HG03095 (cell line): ENCODE measurements at regions not wholly inside any gene's neighbourhood (a gene's known extent, or its start where the extent isn't known, plus 50 kb on each side); places are given as distances from the start of the nearest gene placed in this dataset.

Source experiments
- ATAC-seq: cut with Tn5 transposase; IDR thresholded peaks from one replicate; pipeline ENCODE4 v1.9.1; 2021; ENCODE audit warnings: moderate library complexity; ENCODE audit not compliant: unreplicated experiment

DNA sequence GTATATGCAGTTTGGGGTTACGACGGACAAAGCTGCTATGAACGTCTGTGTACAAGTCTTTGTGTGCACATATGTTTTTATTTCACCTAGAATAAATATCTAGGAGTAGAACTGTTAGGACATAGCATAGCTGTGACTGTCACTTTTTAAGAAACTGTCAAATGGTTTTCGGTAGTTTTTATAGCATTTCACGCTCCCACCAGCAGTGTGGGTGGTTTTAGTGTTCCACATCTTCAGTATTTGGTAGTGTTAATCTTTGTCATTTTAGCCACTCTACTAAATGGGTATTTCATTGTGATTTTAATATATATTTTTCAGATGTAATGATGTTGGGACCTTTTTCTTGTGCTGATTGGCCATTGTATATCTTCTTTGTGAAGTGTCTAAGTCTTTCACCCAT, 109.1 kb upstream of the BCAT1 start:
- no peak for ATAC-seq

DNA sequence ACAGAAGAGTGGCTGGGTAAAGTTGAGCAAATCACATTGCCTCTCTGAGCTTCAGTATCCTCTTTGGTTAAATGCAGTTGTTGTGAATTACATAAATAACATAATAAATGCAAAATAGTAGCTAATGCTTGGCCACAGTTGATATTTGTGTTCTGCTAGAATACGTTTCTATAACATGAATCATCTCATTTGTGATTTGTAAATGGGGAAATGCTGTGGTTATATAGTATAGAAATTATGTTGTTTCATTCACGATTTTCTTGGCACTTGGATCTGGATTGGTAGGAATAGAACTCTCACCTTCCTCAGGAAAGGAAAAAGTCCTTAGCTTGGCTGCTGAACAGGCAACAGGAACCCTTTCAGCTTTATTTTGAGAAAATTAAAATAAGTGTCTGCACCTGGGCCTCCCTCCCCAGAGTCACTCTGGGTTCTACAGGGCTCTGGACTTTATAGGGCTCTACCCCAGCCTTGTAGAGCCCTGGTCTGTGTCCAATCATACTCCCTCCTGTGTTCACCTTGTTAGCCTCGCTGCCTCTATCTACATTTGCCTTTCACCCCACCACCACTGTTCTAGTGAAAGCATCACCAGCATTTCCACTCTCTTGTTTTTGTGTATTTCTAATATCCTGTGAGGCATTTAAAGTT, 107.7 kb upstream of the BCAT1 start:
- ATAC-seq: no peak

DNA sequence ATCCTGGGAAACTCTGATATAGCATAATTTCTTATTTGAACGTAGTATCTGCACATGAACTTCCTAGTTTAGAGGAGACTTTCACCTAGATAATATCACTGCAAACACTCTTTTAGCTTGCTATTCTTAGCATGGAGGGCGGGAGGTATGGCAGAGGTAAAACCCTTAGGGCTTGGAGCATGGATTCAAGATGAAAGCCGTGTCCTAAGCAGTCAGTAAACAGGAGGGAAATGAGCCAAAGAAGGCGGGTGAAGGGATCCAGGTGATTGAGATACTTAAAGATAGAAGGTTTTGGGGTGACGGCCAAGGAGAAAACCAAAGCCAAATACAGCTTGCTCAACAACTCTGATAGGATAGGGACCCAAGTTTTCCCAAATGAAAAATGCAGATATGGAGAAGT, 107.1 kb upstream of the BCAT1 start:
- ATAC-seq: no peak

DNA sequence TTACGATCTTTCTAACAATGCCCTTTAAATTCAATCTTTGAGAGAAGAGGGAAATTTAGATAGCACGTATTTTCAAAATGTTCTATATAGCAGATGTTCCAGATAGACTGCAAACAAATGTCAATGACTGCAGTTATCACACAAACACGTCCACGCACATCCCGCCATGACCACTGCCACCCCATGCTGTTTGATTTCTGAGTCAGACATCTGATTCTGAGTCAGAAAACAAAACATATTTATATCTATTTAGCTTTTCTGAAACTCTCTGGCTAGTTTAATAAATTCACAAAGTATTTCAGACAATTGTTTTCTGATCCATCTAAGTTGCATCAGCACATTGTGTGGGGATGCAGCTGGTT, 105.9 kb upstream of the BCAT1 start:
- ATAC-seq: no peak

DNA sequence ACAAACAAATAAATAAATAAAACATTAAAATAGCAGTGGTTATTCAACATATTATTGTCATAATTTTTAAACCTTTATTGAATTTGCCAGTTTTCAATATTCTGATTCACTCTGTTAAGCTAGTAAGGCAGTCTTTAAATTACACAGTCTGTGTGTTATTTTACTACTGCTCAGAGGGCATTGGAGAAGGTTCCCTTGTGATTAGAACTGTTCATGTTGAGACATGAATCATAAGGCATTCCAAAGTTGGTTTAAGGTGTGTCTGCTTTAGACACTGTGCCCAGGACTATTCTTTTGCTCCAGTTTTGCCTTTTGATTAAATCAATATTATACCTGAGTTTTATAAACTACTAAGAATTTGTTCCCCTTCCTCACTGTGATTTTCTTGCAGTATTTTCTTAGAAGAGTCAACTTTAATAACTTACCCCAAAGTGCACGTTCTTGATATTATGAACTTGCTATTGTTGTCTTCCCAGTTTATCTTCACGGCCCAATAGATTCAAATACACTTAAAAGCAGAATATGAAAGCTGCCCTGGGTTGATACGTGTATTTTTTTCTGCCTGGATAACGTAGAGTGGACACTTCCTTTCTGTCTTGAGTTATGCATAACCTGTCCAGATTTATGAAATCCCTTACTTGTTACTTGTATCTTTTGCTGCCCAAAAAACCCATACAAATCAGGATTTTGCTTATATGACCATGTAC, 105.3 kb upstream of the BCAT1 start:
- ATAC-seq: no peak

DNA sequence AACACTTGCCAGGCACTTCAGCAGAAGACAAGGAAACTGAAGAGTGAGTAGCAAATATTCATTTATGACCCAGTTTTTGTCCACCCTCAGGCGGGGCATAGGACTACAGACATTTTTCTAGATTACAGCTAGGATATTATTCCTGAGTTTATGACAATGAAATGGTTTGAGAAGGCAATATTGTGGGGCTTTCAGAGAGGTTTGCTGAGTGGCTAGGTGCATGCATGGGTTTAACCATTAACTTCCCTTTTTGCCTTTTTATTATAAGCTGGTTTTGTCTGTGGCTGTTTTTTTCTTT, 104.0 kb upstream of the BCAT1 start:
- ATAC-seq: no peak

DNA sequence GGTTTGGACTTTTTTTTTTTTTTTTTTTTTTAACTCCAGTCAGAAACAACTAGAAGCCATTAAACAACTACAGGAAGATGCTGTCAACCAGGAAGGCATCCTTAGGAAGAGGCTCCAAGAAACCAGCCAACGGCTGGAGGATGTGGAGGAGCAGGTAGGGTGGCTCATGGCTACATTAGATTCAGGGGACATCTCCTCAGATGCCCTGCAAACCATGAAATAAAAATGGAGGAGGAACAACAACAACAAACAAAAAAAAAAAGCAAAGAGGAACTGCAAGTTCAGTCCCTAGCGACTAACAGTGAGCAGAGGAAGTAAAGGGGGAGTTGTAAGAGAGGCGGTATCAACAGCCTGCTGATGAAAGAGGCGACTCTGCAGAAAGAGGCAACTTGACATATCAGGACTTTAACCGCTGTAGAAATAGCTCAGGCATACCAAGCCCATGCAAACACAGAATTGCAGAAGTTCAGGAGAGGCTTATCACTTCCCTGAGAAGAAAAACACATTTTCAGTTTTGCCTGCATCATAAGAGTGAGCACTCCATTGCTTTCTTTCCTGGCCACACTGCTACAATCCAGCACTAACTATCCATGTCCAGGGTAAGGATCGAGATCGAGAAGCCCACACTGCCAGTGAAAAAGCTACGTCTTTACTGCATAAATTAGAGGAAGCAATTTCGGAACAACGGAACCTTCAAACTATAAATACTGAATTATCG, 103.5 kb upstream of the BCAT1 start:
- peak; percentile 75 for ATAC-seq

DNA sequence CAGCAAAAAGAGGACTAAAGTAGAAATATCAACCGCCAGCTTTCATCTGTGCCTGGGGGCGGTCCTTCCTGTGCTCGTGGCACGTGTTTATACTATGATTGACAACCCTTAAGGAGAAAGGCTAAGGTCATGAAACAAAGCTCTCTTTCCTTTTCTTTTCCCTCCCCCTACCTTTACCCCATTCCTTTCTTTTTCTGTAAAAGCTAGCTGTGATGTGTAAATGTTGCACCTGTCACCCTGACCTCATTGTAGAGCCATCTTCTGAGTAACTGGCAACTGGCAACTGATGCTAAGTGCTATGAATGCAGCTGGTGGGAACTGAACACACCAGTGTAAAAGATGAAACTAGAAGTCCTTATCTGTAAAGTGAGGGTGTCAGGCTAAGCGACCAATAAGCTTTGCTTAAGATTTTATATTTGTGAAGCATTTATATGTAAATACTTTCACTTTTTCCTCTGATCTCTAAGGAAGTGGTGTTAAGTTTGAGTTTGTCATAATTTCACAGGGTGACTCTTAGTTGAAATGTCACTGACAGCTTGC, 102.8 kb upstream of the BCAT1 start:
- ATAC-seq: peak; percentile 43

DNA sequence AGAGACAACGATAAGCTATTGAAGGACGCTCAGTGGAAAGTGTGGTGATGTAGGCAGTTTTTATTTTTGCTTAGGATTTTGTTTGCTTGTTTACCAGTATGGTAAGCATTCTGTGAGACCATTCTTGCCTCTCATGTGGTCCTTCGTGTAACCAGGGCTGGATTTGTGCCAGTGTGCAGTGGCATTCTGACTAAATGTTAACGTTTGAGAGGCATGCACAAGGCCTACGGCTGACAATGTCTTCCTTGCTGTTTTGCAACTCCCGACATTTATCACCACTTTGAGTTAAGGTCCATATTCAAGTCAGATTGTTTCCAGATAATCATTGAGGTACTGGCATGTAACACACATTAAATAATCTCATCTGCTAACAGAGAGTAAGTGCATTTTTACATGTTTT, 102.3 kb upstream of the BCAT1 start:
- ATAC-seq: no peak

DNA sequence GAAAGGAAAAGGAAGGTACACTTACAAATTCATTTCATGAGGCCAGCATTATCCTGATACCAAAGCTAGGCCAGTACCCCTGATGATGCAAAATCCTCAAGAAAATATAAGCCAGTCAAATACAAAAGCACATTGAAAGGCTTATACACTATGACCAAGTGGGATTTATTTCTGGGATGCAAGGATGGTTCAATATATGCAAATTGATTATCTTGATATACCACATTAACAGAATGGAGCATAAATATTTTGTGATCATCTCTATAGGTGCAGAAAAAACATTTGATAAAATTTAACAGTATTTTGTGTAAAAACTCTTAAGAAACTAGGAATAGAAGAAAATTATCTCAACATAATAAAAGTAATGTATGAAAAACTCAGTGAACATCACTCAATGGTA, 97.0 kb upstream of the BCAT1 start:
- no peak for ATAC-seq

DNA sequence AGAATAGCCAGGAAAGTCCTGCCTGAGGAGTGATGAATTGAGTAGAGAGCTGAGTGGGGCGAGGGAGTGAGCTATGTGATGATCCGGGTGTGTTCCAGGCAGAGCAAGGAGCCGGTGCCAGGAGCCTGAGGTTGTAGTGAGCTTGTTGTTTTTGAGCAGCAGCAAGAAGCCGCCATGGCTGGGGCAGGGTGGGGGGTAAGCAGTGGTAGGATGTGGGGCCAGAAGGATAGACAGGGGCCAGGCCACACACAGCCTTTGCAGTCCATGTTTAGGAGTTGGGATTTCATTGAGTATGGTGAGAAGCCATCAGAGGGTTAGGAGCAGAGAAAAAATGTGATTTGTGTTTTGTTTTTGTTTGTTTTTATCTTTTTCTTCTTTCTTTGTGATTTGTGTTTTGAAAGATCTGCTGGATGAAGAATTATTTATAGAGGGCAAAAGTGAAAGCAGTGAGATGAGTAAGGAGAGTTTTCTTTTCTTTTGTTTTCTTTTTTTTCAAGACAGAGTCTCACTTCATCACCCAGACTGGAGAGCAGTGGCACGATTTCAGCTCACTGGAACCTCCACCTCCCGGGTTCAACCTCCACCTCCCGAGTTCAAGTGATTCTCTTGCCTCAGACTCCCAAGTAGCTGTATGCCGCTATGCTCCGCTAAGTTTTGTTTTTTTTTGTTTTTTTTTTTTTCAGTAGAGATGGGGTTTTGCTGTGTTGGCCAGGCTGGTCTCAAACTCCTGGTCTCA, 92.3 kb upstream of the BCAT1 start:
- peak; percentile 85 for ATAC-seq

DNA sequence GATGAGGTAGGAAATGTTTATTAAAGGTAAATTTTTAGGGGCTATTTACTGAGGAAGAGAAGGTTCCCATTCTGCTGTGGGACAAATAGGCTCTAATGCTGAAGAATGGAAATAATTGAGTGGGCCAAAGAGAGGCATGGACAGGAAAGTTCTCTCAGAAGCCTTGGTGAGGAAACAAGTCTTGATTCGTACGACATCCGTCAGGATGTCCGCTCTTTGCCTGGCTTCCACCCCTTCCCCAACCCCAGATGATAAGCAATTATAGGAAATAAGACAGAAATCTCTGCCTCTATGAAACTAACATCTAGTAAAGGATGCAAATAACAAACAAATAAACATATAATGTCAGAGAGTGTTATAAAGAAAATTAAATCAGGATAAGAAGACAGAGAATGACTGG, 91.7 kb upstream of the BCAT1 start:
- ATAC-seq: no peak

DNA sequence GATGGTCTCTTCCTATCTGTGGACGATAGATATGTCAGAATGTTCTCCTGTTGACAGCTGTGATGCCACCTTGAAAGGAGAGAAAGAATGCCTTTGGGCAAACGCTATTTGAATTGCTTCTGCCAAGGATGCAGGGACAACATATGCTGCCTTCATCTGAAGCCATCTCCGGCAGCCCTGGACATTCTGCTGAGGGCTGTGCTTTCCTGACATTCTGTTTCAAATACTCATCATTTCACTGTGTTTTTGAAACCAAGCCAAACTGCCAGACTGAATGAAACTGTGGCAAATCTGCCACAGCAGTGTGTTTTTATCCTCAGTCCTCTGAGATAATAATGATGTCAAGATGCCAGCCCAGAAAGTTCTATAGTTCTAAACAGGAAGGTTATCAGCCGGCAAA, 85.8 kb upstream of the BCAT1 start:
- ATAC-seq: no peak

DNA sequence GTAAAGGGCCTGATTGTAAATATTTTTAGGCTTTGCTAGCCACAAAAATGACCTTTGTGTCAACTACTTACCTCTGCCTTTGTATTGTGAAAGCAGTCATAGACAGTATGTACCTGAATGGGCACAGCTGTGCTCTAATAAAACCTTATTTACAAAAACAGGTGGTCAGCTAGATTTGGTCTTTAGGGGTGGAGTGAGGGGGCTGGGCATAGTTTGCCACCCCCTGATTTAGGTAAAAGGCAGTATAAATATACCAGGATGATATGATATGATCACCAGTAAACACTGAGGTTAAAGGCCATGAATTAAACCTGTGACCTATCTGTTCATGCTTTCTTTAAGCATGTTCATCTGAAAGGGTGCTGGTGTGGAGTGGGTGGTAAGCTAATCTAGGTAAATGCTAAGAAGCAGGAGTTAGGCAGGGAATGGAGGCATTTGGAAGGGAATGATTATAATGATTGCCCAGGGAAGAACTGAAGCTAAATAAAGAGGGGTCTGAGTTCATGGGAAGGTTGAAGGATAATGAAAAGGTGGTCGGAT, 77.1 kb upstream of the BCAT1 start:
- no peak for ATAC-seq

DNA sequence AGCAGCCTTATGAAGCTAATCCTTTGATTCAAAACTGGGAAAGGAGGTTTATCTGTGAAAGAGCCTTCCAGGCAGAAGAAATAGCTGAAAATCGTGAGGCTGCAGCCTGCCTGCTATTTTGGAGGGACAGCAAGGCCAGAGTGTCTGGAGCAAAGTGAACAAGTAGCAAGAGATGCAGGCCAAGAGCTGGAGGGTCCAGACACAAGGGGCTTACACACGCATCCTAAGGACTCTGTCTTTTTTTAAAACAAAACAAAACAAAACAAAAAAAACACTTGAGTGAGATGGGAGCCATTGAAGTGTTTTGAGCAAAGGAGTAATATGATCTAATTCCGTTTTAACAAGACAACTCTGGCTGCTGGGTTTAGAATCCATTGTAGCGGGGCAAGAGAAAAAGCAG, 76.4 kb upstream of the BCAT1 start:
- ATAC-seq: no peak

DNA sequence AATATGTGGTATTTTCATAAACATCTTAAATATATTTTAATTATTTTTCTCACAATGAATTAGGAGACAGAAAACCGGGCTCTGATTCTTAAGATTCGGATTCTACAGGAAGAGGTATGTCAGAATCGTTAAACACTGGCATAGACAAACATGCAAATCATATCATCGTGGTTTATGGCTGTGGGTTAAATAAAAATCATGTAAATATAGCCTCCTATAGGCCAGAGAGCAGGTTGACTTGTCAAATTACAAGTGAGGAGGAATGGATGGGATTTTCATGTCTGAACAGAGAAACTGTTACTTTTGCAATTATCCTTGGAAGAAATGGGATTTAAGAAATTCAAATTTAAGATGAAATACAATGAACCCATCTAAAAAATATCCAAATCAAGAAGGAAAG, 74.9 kb upstream of the BCAT1 start:
- no peak for ATAC-seq

DNA sequence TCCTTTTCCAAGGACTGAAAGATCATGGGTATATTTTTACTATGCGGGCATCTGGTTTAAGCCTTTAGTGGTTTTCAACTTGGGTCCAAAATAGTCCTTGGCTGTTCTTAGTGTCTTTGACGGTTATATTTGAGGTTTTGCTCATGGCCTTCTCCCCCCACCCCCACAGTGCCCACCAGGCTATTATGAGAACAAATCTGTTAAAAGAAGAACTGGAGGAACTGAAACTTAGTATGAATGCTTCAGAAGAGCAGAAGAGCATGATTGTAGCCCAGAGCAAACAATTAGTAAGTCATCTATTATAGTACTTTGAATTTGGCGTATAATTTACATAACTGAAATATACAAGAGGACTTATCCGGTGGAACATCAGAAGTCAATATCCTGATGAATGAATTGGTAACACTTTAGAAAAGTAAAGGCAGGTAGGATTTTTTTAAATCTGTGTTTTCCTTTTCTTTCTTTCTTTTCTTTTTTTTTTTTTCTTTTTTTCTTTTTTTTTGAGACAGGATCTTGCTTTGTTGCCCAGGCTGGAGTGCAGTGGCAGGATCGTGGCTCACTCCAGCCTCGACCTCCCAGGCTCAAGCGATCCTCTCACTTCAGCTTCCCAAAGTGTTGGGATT, 71.8 kb upstream of the BCAT1 start:
- ATAC-seq: peak; percentile 93

DNA sequence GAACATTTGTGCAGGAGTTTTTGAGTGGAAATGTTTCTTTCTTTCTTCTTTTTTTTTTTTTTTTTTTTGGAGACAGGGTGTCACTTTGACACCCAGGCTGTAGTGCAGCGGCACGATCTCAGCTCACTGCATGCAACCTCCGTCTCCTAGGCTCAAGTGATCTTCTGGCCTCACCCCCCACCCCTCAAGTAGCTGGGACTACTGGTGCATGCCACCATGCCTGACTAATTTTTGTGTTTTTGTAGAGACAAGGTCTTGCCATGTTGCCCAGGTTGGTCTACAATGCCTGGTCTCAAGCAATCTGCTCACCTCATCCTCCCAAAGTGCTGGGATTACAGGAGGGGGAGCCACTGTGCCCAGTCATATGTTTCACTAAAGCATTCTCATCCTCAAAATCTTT, 69.2 kb upstream of the BCAT1 start:
- ATAC-seq: no peak

DNA sequence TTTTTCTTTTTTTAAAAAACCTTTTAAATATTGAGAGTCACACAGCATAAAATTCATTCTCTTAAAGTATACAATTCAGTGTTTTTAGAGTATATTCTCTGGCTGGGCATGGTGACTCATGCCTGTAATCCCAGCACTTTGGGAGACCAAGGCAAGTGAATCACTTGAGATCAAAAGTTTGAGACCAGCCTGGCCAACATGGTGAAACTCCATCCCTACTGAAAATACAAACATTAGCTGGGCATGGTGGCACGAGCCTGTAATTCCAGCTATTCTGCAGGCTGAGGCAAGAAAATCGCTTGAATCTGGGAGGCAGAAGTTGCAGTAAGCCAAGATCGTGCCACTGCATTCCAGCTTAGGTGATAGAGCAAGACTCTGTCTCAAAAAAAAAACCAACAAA, 68.4 kb upstream of the BCAT1 start:
- ATAC-seq: no peak

DNA sequence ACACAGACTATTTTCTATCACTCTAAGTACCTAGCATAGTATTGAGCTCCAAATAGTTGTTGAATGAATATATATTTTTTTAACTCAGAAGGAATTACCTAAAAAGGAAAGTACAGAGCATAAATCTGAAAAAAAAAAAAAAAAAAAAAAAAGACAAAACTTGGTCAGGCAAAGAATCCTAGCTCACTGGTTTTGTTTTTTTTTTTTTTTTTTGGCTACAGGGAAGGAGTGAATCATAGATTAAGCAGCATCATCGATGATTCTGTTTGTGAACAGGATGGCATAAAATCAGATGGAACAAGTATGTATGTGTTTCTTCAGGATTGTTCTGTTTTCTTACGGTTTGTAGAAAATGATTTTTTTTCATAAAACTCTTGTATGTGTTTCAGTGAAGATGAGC, 66.1 kb upstream of the BCAT1 start:
- no peak for ATAC-seq

DNA sequence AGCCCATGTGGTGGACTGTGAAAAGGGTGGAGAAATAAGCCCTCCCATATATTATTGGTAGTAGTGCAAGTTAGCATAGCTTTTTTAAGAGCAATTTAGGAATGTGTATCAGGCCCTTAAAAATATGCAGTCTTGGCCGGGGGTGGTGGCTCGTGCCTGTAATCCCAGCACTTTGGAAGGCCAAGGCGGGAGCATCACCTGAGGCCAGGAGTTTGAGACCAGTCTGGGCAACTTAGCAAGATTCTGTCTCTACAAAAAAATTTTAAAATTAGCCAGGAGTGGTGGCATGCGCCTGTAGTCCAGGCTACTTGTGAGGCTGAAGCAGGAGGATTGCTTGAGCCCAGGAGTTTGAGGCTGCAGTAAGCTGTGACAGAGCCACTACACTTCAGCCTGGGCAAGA, 64.2 kb upstream of the BCAT1 start:
- ATAC-seq: no peak
